GM21390 (cell line): ENCODE measurements at regions not wholly inside any gene's neighbourhood (a gene's known extent, or its start where the extent isn't known, plus 50 kb on each side); places are given as distances from the start of the nearest gene placed in this dataset.

ENCODE experiments used
- ATAC-seq: cut with Tn5 transposase; IDR thresholded peaks from one replicate; pipeline ENCODE4 v1.9.1; 2021; ENCODE audit not compliant: unreplicated experiment

GRCh38 chr12:98126637-98127335, 388.6 kb upstream of the TMPO start:
- no peak for ATAC-seq

DNA sequence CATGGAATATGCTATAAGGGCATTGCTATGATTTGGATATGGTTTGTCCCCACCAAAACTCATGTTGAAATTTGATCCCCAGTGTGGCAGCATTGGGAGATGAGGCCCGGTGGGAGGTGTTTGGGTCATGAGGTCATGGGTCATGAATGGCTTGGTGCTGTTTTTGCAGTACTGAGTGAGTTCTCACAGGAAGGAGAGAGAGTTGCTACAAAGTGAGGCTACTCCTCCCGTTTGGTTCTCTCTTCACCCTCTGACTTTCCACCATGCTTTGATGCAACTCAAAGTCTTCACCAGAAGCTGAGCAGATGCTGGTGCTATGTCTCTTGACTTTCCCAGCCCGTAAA, 388.1 kb upstream of the TMPO start:
- ATAC-seq = no peak

- ATAC-seq = no peak
Observed at GRCh38 chr12:98127854-98128253, 387.5 kb upstream of the TMPO start.

DNA sequence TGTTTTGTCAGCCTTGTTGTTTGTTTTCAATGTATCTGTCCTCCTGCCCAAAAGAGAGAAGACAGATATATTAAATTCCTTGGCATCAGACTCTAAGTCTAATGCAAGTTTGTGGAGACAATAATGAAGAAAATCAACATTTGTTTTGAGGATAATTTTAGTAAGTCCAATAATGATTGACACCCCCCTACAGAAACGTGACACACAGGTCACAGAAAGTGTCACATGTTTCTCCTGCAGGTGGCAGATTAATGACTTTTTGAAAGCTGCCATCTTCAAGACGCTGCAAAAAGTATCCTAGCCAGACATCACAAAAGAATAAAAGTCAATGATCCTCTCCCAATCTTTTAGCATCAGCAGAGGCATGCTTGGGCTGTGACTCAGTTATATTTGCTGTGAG, 378.8 kb upstream of the TMPO start:
- ATAC-seq = no peak

- no peak for ATAC-seq
Observed at GRCh38 chr12:98137278-98137677, 378.1 kb upstream of the TMPO start.

GRCh38 chr12:98144953-98145352, 370.4 kb upstream of the TMPO start:
- no peak for ATAC-seq

DNA sequence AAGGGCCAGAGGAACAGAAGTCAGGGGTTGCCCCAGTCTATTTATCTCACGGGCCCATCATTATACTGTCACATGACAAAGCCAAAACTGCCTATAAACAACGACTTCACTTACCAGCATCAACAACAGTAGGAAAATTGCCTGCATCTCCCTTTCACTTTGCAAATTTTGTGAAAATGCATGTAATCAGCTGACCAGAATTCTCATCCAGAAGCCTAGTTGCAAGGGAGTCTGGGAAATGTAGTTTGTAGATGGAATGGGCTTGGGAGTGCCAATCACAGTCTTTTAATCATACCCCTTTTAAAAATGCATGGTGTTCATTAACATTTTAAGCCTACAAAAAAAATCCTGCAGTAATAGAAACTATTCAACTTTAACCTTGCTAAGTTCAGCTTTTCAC, 369.3 kb upstream of the TMPO start:
- no peak for ATAC-seq

DNA sequence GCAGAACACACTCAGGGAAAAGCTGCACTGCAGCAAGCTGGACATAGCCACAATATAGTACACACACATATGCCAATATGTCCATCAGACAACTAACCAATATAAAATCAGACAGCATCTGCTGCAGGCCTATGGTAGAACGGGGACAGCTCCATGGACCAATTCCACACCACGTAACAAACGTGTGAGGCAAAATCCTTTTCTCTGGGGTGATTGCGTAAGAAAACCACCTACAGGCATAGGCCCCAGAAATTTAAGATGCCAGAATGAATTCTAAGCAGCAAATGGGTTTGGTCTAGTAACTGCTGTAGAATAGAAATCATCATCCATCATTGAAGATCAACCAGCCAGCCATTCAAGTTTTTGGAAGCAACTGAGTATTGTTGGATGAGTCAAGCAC, 368.9 kb upstream of the TMPO start:
- ATAC-seq = no peak

- peak; percentile 81 for ATAC-seq
Observed at GRCh38 chr12:98149270-98149669, 366.1 kb upstream of the TMPO start.

GRCh38 chr12:98149691-98150210, 365.6 kb upstream of the TMPO start:
- peak; percentile 18 for ATAC-seq

GRCh38 chr12:98151105-98151590, 364.2 kb upstream of the TMPO start:
- no peak for ATAC-seq

DNA sequence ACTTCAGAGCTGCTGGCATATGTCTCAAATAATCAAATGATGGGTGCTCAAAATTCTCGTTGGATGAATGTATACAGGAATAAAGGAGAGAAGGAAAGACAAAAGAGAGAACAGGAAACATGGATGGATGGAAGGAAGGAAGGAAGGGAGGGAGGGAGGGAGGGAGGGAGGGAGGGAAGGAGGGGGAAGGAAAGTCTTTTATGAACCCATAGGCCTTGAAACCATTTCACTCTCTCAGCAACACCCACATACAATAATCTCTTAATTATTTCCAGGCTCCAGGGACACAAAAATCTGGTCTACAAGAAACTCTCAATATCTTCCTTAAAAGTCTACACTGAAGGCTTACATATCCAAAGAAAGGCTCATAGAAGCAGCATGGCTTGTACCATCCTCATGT, 363.4 kb upstream of the TMPO start:
- no peak for ATAC-seq

DNA sequence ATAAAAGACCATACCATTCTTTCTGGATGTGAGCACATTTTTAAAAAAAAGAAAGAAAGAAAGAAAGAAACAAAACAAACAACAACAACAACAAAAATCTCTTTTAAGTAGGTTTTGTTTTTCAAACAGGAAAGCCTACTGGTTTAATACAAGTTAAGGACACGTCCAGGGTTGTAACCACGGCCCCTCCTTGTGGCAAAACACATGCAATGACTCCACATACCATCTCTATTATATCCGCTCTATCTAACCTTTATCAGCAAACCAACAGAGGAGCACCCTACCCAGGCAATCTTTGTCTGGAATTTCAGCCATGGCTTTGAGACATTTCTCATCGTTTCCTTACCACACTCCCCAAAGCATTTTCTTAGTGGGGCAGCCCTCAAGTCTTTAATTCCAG, 360.5 kb upstream of the TMPO start:
- no peak for ATAC-seq

DNA sequence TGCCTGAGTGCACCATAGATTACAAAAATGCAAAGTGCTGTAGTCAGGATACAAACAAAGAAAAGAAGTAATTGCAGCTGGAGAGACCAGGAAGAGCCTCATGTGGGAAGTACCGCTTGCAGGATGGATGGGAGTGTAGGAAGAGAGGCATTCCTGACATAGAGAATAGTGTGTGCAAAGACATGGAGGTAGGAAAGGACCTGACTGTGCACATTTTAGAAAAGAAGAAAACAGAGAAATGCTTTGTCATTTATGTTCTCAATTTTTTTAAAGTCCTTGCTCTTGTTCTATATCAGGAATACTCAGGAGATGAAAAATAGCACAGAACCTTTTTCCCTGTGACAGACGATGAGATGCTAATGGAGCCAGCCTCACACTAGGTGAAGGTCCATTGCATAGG, 358.7 kb upstream of the TMPO start:
- no peak for ATAC-seq

DNA sequence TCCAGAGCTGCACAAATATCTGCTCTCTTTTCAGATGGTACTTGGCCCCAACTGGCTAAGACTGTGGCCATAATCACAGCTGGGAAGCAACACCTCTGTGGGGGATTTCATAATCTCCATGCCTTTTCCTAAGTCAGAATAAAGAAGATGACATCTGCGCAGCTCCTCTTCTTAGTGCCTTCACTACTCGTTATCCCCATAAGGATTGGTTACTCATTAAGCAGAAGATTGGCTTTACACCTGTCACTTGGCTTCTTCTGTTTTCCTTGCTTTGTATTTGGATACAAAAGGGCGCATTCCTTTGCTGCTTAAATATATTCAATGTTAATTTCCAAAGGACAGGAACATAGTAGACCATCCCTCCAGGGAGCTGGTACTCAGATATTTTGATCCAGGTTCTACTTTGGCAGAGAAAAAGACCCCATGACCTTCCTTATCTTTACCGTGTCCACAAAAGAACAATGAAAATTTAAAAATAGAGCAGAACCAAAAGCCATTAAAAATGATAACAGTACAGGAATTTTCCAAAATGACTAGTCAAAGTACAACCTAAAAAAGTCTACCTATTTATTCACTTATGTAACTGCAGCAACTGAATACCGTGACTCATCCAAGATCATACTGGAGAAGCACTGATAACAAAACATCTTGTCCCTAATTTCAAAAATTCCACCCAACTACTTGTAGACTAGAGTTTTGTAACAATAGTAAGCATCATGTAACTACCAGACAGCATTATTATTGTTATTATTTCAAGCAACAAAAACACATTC, 352.3 kb upstream of the TMPO start:
- no peak for ATAC-seq

GRCh38 chr12:98172304-98172703, 343.1 kb upstream of the TMPO start:
- ATAC-seq = no peak

GRCh38 chr12:98172801-98173200, 342.6 kb upstream of the TMPO start:
- no peak for ATAC-seq

GRCh38 chr12:98173773-98174427, 341.5 kb upstream of the TMPO start:
- ATAC-seq = no peak

- no peak for ATAC-seq
Observed at GRCh38 chr12:98174428-98174809, 341.0 kb upstream of the TMPO start.

DNA sequence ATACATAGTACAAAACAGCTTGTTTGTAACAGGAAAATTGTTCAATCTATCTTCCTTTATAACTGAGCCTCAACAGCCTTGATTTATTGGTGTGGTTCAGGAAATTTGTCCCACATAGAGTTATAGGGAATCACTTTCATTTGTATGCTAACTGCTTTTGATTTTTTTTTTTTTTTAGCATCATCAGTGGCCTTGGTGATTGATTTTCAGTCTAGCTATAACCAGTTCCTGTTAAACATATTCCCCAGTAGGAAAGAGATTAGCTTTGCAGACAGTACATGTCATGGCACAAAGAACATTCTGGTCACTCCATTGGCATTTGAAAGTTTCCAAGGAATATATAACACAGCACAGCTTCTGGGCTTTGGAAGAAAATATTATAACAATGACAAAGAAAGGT, 337.3 kb upstream of the TMPO start:
- ATAC-seq = no peak

GRCh38 chr12:98179151-98179550, 336.2 kb upstream of the TMPO start:
- no peak for ATAC-seq

GRCh38 chr12:98180603-98181002, 334.8 kb upstream of the TMPO start:
- ATAC-seq = no peak
